Mesothelial cell of epicardium (in vitro differentiated cells): ENCODE measurements at regions not wholly inside any gene's neighbourhood (a gene's known extent, or its start where the extent isn't known, plus 50 kb on each side); places are given as distances from the start of the nearest gene placed in this dataset.

Experiments
- DNase-seq, 2 experiments: peaks; one replicate each; pipeline ENCODE4 v3.0.0; 2021; ENCODE audit warnings: low spot score in 2 of 2; ENCODE audit not compliant: unreplicated experiment in 2 of 2
- H3K27ac Mint-ChIP-seq: 2 replicates; pipeline ENCODE4 v1.8.0; 2021; ENCODE audit warnings: mixed read lengths
- H3K27me3 Mint-ChIP-seq: 2 replicates; pipeline ENCODE4 v1.8.0; 2021; ENCODE audit warnings: low read depth, mixed read lengths
- H3K36me3 Mint-ChIP-seq: 2 replicates; pipeline ENCODE4 v1.8.0; 2021; ENCODE audit warnings: mixed read lengths
- H3K4me1 Mint-ChIP-seq: 2 replicates; pipeline ENCODE4 v1.8.0; 2021; ENCODE audit warnings: mixed read lengths
- H3K4me3 Mint-ChIP-seq: 2 replicates; pipeline ENCODE4 v1.8.0; 2021; ENCODE audit warnings: mild to moderate bottlenecking, moderate library complexity, mixed read lengths
- H3K9me3 Mint-ChIP-seq: 2 replicates; pipeline ENCODE4 v1.8.0; 2021; ENCODE audit warnings: mixed read lengths
- CTCF ChIP-seq: fragments of 200-600 bp; sonication (generic); IDR thresholded peaks from one replicate; pipeline ENCODE4 v1.5.0; 2021; ENCODE audit warnings: antibody characterized with exemption; ENCODE audit not compliant: unreplicated experiment

GRCh38 chr3:73945541-73945940 lies 320.8 kb upstream of the PDZRN3 start:
- Mint-ChIP-seq H3K27me3 (no peaks in the 10 kb centered on the region), H3K4me3 (no peak overlapping the region), H3K27ac (no peak overlapping the region), H3K4me1 (no peaks in the 10 kb centered on the region), H3K9me3 (peaks cover 6% of the 10 kb centered on the region), H3K36me3 (no peaks in the 10 kb centered on the region)
- no peak for DNase-seq
- TF ChIP-seq CTCF: no peak

GRCh38 chr3:73939985-73940384 lies 315.2 kb upstream of the PDZRN3 start:
- Mint-ChIP-seq H3K4me3 (no peak overlapping the region), H3K9me3 (peaks cover 17% of the 10 kb centered on the region), H3K36me3 (no peaks in the 10 kb centered on the region), H3K27ac (no peak overlapping the region), H3K27me3 (peaks cover 2% of the 10 kb centered on the region), H3K4me1 (no peaks in the 10 kb centered on the region)
- TF ChIP-seq CTCF: no peak
- no peak for DNase-seq

GRCh38 chr3:73933585-73933984 lies 308.8 kb upstream of the PDZRN3 start:
- no peak overlapping the region for H3K27ac Mint-ChIP-seq
- no peaks in the 10 kb centered on the region for H3K9me3 Mint-ChIP-seq
- H3K4me3 Mint-ChIP-seq: no peak overlapping the region
- DNase-seq: no peak
- H3K4me1 Mint-ChIP-seq: no peaks in the 10 kb centered on the region
- no peak for TF ChIP-seq CTCF
- peaks cover 5% of the 10 kb centered on the region for H3K27me3 Mint-ChIP-seq
- H3K36me3 Mint-ChIP-seq: no peaks in the 10 kb centered on the region

GRCh38 chr3:73927203-73927570 lies 302.4 kb upstream of the PDZRN3 start:
- H3K9me3 Mint-ChIP-seq: no peaks in the 10 kb centered on the region
- peaks cover 5% of the 10 kb centered on the region for H3K4me1 Mint-ChIP-seq
- H3K27me3 Mint-ChIP-seq: peaks cover 2% of the 10 kb centered on the region
- H3K27ac Mint-ChIP-seq: no peak overlapping the region
- DNase-seq: no peak
- no peak for TF ChIP-seq CTCF
- no peak overlapping the region for H3K4me3 Mint-ChIP-seq
- H3K36me3 Mint-ChIP-seq: no peaks in the 10 kb centered on the region

- Mint-ChIP-seq H3K9me3 (no peaks in the 10 kb centered on the region), H3K36me3 (no peaks in the 10 kb centered on the region), H3K4me1 (peaks cover 5% of the 10 kb centered on the region), H3K4me3 (no peak overlapping the region), H3K27me3 (peaks cover 2% of the 10 kb centered on the region), H3K27ac (no peak overlapping the region)
- no peak for DNase-seq
- TF ChIP-seq CTCF: no peak
Observed at GRCh38 chr3:73926360-73927202, 301.8 kb upstream of the PDZRN3 start.
